Effector CD8-positive, alpha-beta T cell (primary cell): ENCODE measurements at regions not wholly inside any gene's neighbourhood (a gene's known extent, or its start where the extent isn't known, plus 50 kb on each side); places are given as distances from the start of the nearest gene placed in this dataset.

Experiments used
- DNase-seq: peaks from one replicate; lab custom pipeline; 2025; lab: John Stamatoyannopoulos, UW

DNA sequence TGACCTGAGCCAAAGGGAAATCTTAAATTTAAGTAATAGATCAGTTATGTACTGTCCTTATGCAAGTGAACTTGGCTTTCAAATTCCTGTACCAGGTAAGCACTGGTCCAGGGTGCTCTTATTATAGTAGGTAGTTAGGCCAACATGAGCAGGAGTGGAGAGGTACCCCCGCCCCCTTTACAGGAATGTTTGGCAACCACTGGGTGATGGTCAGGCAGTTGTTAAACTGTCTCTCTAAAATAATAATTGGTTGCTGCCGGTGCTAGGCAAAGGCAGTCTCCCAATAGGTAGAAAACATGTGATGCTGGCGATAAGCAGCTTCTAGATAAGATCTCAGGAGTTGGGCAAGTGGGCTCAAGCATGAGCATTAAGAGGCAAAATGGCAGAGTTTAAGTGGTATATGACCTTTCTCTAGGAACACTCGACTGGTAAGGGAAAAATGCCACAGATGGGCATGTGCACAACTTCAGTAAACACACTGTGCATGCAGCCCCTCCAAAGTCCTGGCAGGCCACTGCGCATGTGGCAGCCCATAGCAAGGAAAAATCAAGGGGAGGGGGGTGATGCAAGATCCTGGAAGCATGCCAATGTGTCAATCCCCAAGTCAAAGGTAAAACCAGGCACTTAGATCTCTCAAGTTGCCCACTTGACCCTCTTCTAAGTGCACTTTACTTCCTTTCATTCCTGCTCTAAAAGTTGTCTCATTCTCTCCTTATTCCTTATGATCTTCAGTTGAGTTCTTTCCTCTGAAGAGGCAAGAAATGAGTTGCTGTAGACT, 1239.7 kb downstream of the C4orf33 start:
- DNase-seq = no peak

GRCh38 chr4:130336585-130337217, 1240.7 kb downstream of the C4orf33 start:
- DNase-seq = no peak

GRCh38 chr4:130338851-130339250, 1242.9 kb downstream of the C4orf33 start:
- DNase-seq = no peak

DNA sequence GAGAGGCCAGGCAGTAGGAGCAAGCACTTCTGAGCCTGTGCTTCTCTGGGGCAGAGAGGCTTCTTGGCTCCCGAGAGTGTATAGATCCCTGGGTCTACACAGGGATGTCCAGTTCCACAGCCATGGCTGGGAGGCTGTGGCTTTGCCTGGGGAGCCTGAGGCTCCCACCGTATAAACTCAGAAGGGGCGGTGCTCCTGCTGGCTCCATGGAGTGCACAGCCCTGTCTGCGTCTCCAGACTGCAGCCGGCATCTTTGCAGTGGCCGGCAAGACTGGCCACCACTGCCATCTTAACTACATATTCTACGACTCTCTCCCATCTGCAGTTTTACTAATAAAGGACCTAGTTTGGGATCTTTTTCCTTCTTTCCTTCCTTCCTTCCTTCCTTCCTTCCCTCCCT, 1253.8 kb downstream of the C4orf33 start:
- DNase-seq = no peak

- DNase-seq = no peak
Observed at GRCh38 chr4:130356873-130357272, 1260.9 kb downstream of the C4orf33 start.

GRCh38 chr4:130359542-130359941, 1263.6 kb downstream of the C4orf33 start:
- no peak for DNase-seq

DNA sequence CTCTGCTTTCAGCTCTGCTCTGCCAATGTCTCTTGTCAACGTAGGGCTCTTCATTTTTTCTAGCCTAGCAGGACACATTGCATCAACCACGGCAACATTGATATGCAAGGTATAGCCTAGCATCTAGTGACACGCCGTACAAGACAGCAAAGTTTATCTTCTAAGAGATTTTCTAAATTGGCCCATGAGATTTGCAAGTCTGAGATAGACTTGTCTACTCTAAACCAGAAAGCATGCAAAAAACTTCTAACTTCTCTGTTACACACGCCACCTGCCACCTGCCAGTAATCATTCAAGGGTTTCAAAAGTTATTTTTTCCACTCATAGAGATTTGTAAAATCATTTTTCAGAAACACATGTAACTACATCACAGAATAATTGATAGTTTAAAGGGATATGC, 1265.7 kb downstream of the C4orf33 start:
- no peak for DNase-seq

DNA sequence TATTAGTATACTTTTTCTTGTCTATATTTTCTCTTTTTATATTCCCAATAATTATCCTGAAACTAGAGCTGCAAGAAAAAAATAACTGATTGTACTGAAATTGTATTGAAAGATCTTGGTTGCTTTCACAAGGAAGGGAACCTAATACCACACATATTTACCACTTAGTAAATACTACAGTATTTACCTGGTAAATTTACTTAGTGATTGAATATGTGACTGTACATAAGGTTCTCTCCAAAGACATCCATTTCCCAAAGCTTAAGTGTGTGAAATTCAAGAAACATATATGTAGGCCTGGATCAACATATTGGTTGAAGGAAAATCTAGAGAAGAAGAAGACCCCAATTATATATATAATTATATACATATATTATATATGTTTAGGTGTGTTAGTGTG, 1272.7 kb downstream of the C4orf33 start:
- DNase-seq = no peak

DNA sequence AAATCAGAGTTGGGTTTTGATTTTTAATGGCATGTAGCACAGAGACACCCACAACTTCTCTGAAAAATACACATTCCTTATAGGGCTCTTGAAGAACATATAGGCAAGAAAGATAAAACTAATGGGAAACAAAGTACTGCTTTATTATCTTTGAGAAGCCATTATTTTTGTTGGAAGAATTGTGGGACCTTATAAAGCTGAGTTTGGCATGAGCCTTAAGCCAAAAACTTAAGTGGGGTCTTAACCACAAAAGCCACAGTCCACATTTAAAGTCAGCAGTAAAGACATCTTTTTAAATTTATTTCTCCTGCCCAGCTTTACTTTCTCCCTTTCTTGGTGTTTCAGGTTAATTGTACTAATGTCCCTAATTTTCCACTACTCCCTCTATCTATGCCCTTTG, 1297.3 kb downstream of the C4orf33 start:
- DNase-seq = no peak

- DNase-seq = no peak
Observed at GRCh38 chr4:130393642-130394041, 1297.7 kb downstream of the C4orf33 start.

- DNase-seq = no peak
Observed at GRCh38 chr4:130395871-130396270, 1299.9 kb downstream of the C4orf33 start.

- no peak for DNase-seq
Observed at GRCh38 chr4:130403221-130403620, 1307.3 kb downstream of the C4orf33 start.

- DNase-seq = no peak
Observed at GRCh38 chr4:130416228-130416627, 1320.3 kb downstream of the C4orf33 start.

DNA sequence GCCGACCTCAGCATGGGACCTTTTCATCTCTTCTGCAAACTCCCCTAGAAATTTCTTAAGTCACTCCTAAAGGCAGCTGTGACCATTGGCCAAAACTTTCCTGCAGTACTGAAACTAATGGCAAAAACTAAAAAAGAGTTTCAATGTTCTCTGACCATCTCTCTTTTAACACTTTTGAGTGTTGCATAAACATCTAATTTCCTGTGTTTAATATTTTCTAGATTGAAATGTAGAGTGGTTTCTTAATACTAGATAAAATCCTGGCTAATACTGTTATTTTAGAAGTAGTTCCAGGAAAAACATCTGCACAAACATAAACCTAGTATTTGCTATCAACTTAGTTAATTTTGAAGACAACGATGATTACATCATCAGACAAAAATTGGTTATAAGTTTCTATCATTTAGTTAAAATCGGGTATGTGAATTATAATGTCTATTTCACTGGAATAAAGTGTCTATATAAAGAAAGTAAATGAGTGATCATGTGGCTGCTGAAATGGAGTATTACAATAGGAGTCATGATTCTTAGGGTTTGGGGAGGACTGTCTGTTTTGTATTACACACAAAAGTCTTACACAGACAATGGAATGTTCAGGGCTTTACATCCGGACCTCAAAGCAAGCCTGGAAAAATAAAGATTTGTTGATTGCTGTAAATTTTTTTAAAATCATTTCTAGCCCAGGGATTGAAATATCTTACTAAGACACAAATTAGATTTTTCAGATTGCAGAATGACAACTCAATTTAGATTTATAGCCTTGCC, 1323.4 kb downstream of the C4orf33 start:
- DNase-seq = no peak

GRCh38 chr4:130422261-130422660, 1326.3 kb downstream of the C4orf33 start:
- no peak for DNase-seq

DNA sequence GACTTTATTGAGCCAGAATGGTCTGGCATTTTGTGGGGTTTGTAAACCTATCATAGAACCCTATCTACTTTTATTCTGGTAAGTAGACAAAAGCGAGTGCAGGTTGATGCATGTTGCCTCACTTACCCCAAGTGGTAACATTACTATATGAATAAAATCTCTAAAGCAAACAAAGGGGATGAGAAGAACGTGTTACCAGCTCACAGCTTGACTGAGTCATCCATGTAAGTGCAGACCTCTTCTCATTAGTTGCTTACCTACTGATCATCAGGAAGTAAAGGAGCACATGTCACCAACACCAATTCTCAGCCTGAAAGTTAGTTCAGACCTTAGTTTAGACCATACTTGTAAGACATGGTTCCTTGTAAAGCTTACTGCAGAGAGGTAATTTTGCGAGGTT, 1328.3 kb downstream of the C4orf33 start:
- DNase-seq = no peak

DNA sequence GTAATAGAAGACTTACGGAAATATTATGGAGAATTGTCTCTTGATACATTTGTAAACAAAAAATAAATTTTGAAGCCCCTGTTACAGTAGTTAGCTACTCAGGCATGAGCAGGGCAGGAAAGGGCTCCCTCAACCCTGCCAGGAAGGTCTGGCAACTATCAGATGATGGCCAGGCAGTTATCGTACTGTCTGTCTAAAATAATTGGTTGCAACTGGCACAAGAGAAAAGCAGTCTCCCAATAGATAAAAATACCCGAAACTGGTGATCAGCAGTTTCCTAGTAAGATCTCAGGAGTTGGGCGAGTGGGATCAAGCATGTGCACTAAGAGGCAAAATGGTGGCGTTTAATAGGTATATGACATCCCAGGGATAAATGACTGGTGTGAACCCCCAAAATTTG, 1336.3 kb downstream of the C4orf33 start:
- no peak for DNase-seq

DNA sequence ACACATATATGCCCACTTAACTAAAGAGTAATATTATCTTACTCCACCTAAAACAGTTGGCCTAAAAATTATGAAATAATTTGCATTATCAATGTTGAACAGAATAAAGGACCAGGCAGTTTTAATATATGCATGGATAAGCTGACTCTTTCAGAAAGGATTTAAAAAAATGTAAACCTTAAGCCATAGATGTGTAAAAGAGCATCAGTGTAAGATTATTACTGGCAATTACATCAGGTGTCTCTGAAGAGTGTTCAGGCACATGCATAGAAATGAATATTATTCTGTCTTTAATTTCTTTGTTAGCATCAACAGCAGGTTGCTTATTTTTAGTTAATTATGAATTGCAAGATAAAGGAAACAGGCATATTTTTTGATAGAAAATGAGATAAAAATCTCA, 1353.8 kb downstream of the C4orf33 start:
- no peak for DNase-seq

GRCh38 chr4:130468340-130468739, 1372.4 kb downstream of the C4orf33 start:
- DNase-seq = no peak

GRCh38 chr4:130478406-130478805, 1382.5 kb downstream of the C4orf33 start:
- DNase-seq = no peak

DNA sequence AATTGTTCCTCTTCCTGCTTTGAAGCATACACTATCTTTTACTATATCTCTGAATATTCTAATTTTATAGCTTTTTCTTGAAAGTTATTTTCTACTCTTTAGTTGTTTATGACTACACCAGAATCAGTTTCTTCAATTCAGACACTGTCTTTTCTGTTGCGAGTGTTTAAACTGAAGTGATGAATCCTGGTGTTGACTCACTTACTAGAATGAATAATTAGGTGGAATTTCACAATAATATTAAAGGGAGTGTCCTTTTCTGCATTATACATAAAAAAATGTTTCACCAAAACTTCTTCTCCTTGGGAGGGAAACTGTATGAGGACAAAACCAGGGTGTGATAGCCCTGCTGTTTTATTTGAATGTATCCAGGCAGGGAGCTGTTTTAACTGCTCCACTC, 1383.1 kb downstream of the C4orf33 start:
- DNase-seq = no peak

DNA sequence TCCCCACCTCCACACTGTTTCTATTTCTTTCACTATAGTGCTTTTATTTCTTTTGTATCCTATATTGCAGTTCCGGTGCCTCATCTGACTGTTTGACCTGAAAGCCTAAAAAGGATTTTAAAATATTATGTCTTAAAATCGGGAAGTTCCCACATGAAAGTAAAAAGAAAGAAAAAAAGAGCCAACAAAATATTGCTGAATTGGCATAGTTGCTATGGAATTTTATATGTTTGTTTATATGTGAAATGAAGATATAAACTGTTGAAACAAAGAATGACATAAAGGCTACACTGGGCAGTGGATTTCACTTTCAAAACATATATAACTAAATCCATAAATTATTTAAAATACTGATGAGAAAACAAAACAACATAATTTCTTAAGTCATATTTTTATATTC, 1383.7 kb downstream of the C4orf33 start:
- no peak for DNase-seq

DNA sequence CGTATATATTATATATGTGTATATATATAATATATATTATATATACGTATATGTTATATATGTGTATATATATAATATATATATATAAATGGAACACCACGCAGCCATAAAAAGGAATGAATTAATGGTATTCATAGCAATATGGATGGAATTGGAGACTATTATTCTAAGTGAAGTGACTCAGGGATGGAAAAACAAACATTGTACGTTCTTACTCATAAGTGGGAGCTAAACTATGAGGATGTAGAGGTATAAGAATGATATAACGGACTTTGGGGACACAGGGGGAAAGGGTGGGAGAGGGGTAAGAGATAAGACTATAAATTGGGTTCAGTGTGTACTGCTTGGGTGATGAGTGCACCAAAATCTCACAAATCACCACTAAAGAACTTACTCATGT, 1388.9 kb downstream of the C4orf33 start:
- no peak for DNase-seq
